Activated CD4-positive, alpha-beta T cell treated with anti-CD3 and anti-CD28 coated beads, Interleukin-2, amount 10 ng/mL, durations not matched to agents 24 days and 14 days (primary cell): ENCODE measurements at regions not wholly inside any gene's neighbourhood (a gene's known extent, or its start where the extent isn't known, plus 50 kb on each side); places are given as distances from the start of the nearest gene placed in this dataset.
"Not testable (repeated sequence)": the region's sequence is repeated elsewhere in the genome, so short reads cannot be mapped to it uniquely, and the experiment has no call there.

ENCODE experiments used
- DNase-seq: peaks from one replicate; pipeline ENCODE4 v3.0.0; 2022
- H3K27ac Mint-ChIP-seq: one replicate; pipeline ENCODE4 v1.8.0; 2022; ENCODE audit warnings: mild to moderate bottlenecking, mixed read lengths
- H3K27me3 Mint-ChIP-seq: one replicate; pipeline ENCODE4 v1.8.0; 2022; ENCODE audit warnings: mixed read lengths
- H3K36me3 Mint-ChIP-seq: one replicate; pipeline ENCODE4 v1.8.0; 2022; ENCODE audit warnings: low read depth, mild to moderate bottlenecking, mixed read lengths
- H3K4me1 Mint-ChIP-seq: one replicate; pipeline ENCODE4 v1.8.0; 2021; ENCODE audit warnings: mixed read lengths
- H3K4me3 Mint-ChIP-seq: one replicate; pipeline ENCODE4 v1.8.0; 2022; ENCODE audit warnings: mild to moderate bottlenecking, moderate library complexity, mixed read lengths
- H3K9me3 Mint-ChIP-seq: one replicate; pipeline ENCODE4 v1.8.0; 2021; ENCODE audit warnings: mixed read lengths
- intact Hi-C: fragments of 100-400 bp; cut with micrococcal nuclease; formaldehyde crosslinking; loops from one replicate; pipeline ENCODE4 v1.15.1; 2023

DNA sequence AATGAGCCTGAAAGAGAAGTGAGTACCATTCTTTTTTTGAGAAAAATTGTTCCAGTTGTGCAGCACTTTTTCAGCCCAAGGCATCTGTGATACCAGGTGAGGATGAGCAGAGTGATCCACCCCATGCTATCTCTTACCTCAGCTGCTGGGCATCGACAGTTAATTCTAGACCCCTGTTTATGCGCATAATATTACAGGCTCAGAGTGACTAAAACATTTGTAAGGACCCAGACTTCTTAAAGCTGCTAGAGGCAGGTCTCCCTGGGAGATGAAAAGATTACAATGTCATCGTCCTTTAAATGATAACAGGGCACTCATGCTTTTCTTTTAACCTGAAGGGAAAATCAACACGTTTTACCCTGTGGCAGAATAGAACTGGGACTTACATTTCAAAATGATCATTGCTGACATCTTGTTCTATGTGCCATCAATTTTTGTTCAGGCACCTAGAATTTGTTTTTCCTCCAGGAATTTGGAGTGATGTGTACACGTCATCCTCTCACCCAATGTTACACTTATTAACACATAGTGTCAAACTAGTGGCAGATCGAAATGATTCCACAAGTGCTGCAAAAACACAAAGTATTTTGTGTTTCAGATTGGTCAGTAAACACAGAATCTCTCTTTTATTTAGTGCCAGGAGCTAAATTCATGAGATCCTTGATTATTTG lies 684.6 kb downstream of the UTRN start:
- H3K4me3 Mint-ChIP-seq: no peak overlapping the region
- H3K4me1 Mint-ChIP-seq: no peaks in the 10 kb centered on the region
- no peak overlapping the region for H3K27ac Mint-ChIP-seq
- H3K27me3 Mint-ChIP-seq: peaks cover 6% of the 10 kb centered on the region
- intact Hi-C loops: no loop called here
- H3K36me3 Mint-ChIP-seq: no peaks in the 10 kb centered on the region
- DNase-seq: no peak
- H3K9me3 Mint-ChIP-seq: peaks cover 1% of the 10 kb centered on the region

DNA sequence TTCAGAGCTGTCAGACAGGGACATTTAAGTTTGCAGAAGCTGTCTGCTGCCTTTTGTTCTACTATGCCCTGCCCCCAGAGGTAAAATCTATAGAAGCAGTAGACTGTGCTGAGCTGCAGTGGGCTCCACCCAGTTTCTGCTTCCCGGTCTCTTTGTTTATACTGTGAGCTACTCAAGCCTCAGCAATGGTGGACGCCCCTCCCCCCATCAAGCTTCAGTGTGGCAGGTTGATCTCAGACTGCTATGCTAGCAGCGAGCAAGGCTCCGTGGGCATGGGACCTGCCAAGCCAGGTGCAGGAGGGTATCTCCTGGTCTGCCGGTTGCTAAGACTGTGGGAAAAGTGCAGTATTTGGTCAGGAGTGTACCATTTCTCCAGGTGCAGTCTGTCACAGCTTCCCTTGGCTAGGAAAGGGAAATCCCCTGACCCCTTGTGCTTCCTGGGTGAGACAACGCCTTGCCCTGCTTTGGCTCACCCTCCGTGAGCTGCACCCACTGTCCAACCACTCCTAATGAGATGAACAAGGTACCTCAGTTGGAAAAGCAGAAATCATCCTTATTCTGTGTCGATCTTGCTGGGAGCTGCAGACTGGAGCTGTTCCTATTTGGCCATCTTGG lies 692.2 kb downstream of the UTRN start:
- intact Hi-C loops, H3K9me3 Mint-ChIP-seq, DNase-seq, H3K4me1 Mint-ChIP-seq, H3K36me3 Mint-ChIP-seq, H3K27ac Mint-ChIP-seq, H3K4me3 Mint-ChIP-seq: not testable (repeated sequence)
- peaks cover 22% of the 10 kb centered on the region for H3K27me3 Mint-ChIP-seq

DNA sequence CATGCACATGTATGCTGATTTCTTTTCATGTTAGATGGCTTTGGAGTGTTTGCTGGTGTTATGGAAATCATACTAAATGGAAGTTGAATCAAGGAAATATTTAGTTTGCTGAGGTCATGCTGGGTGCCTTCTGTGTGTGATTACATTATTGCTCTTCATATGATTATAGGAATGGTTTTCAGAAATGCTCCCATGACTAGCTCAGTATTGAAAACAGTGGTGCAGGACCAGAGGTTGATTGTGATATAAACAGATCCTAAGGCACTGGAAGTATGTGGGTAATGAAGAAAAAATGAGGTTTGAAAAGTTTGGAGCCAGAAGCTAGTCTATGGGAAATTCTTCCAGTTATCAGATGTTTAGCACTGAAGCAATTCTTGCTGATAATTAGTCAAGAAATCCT lies 693.1 kb downstream of the UTRN start:
- intact Hi-C loops: no loop called here
- H3K27me3 Mint-ChIP-seq: peaks cover 29% of the 10 kb centered on the region
- H3K4me1 Mint-ChIP-seq: no peaks in the 10 kb centered on the region
- H3K36me3 Mint-ChIP-seq: no peaks in the 10 kb centered on the region
- H3K9me3 Mint-ChIP-seq: peaks cover 9% of the 10 kb centered on the region
- H3K4me3 Mint-ChIP-seq: no peak overlapping the region
- no peak for DNase-seq
- no peak overlapping the region for H3K27ac Mint-ChIP-seq

DNA sequence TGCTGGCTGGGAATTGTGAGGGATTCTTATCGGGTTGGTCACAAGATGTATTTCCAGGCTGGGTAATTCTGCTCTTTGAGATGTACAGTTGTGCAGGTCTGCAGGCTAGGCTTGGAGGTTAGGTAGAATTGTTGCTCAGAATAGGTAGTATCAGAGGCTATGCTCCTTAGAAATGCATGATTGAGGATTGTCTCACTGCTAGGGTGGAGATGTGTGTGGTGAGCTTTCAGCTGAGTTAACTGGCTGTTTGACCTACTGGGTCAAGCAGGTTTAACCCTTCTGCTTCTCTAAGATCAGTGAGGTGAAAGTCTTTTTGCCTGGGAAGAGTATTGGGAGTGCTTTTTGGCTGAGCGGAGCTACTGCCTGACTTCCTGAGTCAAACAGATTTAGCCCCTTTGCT lies 701.1 kb downstream of the UTRN start:
- H3K4me1 Mint-ChIP-seq: no peaks in the 10 kb centered on the region
- peaks cover 32% of the 10 kb centered on the region for H3K27me3 Mint-ChIP-seq

DNA sequence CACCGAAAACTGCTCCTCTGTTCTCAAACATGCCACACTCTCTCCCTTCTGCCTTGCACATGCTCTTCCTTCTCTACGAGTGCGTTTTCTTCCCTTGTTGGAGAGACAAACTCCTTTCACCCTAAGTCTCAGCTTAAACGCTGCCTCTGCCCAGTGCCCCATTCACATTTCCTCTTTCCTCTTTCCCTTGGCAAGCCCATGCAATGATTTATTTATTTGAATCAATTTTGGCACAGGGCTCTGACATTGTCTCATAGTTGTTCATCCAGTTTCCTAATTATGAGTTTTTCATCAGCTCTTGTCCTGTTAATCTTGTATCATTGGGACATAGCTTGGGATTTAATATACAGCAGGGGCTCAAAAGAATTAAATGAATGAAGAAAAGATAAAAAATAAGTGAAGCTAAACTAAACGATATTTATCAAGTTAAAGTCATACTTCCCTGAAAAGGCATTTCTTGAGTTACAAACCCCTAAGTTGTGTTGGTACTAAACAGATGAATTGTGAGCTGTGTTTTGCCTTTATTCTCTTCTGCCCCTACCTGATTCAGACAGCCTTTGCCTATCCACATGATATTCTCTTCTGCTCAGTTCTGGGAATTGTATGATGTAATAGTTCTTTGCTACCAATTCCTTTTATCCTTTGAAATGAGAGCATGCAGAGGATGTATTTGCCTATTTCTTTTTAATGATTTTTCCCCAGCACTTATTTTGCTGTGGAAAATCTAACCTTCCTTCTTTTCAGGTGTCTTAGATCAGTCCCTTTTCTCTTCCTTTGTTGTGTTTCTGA lies 704.4 kb downstream of the UTRN start:
- no peak for DNase-seq
- no peaks in the 10 kb centered on the region for H3K36me3 Mint-ChIP-seq
- H3K4me3 Mint-ChIP-seq: no peak overlapping the region
- intact Hi-C loops: no loop called here
- H3K9me3 Mint-ChIP-seq: no peaks in the 10 kb centered on the region
- no peaks in the 10 kb centered on the region for H3K4me1 Mint-ChIP-seq
- no peak overlapping the region for H3K27ac Mint-ChIP-seq
- peaks cover 26% of the 10 kb centered on the region for H3K27me3 Mint-ChIP-seq

More for the DNA sequence above, 701.1 kb downstream of the UTRN start:
- Mint-ChIP-seq H3K9me3 (no peaks in the 10 kb centered on the region), H3K27ac (no peak overlapping the region), H3K36me3 (no peaks in the 10 kb centered on the region), H3K4me3 (no peak overlapping the region)
- intact Hi-C loops: no loop called here
- DNase-seq: no peak

DNA sequence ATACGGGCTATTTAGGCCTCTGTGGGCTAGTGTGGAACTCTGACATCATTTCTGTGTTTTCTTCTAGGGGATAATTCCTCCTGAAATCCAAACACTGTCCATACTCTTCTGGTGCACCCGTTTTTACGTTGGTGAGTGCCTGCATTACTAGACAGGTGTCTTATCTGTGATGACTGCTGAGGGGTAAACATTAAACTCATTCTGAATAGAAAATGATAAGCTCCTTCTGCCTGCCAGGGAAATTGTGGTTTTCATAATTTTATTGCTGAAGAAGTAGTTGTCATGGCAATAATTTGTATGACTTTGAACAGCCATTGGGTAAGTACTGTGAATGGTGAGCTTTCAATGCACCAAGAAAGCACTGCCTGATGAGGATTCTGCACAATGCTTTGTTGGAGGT lies 705.6 kb downstream of the UTRN start:
- H3K4me3 Mint-ChIP-seq: no peak overlapping the region
- no peaks in the 10 kb centered on the region for H3K36me3 Mint-ChIP-seq
- no peak overlapping the region for H3K27ac Mint-ChIP-seq
- no peaks in the 10 kb centered on the region for H3K9me3 Mint-ChIP-seq
- DNase-seq: no peak
- no peaks in the 10 kb centered on the region for H3K4me1 Mint-ChIP-seq
- intact Hi-C loops: no loop called here
- H3K27me3 Mint-ChIP-seq: peaks cover 24% of the 10 kb centered on the region

DNA sequence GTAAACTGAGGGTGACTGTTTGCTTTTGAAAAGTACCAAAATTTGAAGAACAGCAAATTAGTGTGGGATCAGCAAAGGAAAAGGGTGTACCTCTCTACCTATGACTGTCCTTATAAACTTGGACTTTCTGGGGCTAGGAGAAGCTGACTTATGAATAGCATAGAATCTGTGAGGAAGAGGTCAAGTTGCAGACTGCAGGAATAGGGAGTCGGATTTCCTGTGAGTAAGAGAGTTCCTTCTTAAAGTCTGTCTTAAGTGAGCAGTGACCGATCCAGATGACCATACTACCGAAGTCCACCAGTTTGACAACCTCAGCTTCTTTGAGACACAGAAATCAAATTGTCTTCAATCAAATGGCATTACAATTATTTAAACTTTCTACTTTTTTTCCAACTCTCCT lies 708.7 kb downstream of the UTRN start:
- intact Hi-C loops: no loop called here
- Mint-ChIP-seq H3K36me3 (no peaks in the 10 kb centered on the region), H3K27ac (no peak overlapping the region), H3K4me3 (no peak overlapping the region), H3K4me1 (no peaks in the 10 kb centered on the region), H3K27me3 (peaks cover 26% of the 10 kb centered on the region), H3K9me3 (no peaks in the 10 kb centered on the region)
- no peak for DNase-seq

DNA sequence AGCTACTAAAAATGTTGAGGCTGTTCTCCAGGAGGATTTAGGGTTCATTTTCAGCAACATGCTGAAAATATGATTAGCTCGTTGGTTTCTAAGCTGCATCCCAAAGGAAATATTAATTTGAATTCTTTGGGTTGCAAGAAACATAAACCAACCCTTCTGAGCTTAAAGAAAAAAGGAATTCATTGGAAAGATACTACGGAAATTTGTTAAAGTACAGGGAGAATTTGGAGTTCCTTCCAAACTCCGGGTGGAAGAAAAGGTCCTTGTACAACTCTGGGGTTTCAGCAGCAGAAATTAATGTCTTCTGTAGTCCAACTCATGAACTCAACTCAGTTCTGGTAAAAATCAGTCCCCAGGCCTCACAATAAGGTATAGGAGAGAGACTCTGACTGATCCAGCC lies 712.9 kb downstream of the UTRN start:
- no peak overlapping the region for H3K27ac Mint-ChIP-seq
- intact Hi-C loops: no loop called here
- no peak overlapping the region for H3K4me3 Mint-ChIP-seq
- H3K27me3 Mint-ChIP-seq: peaks cover 13% of the 10 kb centered on the region
- H3K9me3 Mint-ChIP-seq: no peaks in the 10 kb centered on the region
- H3K36me3 Mint-ChIP-seq: no peaks in the 10 kb centered on the region
- DNase-seq: no peak
- H3K4me1 Mint-ChIP-seq: no peaks in the 10 kb centered on the region

DNA sequence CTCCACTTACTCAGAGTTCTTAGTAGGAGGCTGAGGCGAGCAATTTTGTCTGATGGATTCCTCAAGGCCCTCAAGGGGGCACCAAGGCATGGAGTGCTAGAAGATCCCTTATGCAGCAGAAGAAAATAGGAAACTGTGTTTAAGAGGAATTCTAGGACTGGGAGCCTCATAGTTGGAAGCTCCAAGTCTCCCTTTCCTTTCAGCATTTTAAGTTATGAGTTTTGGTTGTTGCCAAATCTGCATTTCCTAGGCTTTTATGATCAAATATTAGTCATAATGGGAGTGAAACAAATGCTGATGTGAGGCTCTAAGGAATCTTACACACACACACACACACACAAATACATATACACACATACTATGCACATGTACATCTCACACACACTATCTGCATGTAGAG lies 714.0 kb downstream of the UTRN start:
- Mint-ChIP-seq H3K9me3 (no peaks in the 10 kb centered on the region), H3K4me3 (no peak overlapping the region), H3K27ac (no peak overlapping the region), H3K36me3 (no peaks in the 10 kb centered on the region), H3K4me1 (no peaks in the 10 kb centered on the region), H3K27me3 (peaks cover 9% of the 10 kb centered on the region)
- intact Hi-C loops: no loop called here
- DNase-seq: no peak

DNA sequence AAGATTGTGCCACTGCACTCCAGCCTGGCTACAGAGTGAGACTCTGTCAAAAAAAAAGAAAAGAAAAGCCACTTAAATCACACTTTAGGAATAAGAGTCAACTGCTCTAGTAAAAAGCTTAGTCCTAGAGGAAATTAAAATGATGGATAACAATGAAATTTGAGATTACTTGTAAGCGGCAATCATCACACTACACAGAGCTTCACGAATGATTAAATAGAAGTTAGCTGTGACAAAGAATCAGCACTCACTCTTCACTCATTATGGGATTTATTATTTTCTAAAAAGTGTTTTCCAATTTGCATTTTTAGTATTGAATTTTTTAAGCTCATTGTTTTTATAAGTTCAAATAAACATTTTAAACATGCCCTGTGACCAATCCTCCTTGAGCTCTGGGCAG lies 718.0 kb downstream of the UTRN start:
- DNase-seq: no peak
- intact Hi-C loops: no loop called here
- no peaks in the 10 kb centered on the region for H3K4me1 Mint-ChIP-seq
- no peak overlapping the region for H3K27ac Mint-ChIP-seq
- no peak overlapping the region for H3K4me3 Mint-ChIP-seq
- peaks cover 15% of the 10 kb centered on the region for H3K27me3 Mint-ChIP-seq
- no peaks in the 10 kb centered on the region for H3K36me3 Mint-ChIP-seq
- H3K9me3 Mint-ChIP-seq: no peaks in the 10 kb centered on the region

DNA sequence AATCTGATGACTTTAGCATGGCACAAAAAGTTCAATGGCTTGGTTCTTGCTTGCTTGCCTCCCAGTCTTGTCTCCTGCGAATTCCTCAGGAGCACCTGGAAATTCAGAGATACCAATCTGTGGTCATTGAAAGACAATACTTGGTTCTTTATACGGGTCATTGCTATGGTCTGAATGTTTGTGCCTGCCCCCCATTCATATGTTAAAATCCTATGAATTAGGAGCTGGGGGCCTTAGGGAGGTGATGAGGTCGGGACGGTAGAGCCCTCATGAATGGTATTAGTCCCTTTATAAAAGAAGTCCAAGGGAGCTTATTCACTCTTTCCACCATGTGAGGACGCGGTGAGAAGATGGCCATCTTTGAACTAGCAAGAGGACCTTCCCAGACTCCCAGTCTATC lies 721.8 kb downstream of the UTRN start:
- no peak for DNase-seq
- peaks cover 14% of the 10 kb centered on the region for H3K27me3 Mint-ChIP-seq
- H3K36me3 Mint-ChIP-seq: no peaks in the 10 kb centered on the region
- H3K4me3 Mint-ChIP-seq: no peak overlapping the region
- H3K27ac Mint-ChIP-seq: no peak overlapping the region
- H3K4me1 Mint-ChIP-seq: no peaks in the 10 kb centered on the region
- no peaks in the 10 kb centered on the region for H3K9me3 Mint-ChIP-seq
- intact Hi-C loops: no loop called here

DNA sequence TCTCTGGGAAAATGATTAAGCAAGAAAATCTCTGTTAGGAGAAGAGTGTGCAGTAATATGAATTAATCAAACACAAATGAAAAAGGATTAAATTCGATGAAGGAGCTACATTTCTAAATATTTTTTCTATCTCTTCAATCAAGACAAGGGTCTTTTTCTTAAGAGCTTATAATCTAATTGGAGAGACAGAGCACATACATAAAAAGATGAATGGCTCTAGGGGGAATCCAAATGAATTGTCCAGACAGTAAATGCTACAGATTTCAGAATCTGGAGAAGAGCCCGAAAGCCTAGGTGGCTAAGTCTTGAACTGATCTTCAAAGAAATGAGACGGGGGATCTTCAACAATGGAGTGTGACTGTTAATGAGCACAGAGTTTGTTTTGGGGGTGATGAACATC lies 723.6 kb downstream of the UTRN start:
- Mint-ChIP-seq H3K4me3 (no peak overlapping the region), H3K27me3 (peaks cover 17% of the 10 kb centered on the region), H3K9me3 (no peaks in the 10 kb centered on the region), H3K27ac (no peak overlapping the region), H3K36me3 (no peaks in the 10 kb centered on the region), H3K4me1 (no peaks in the 10 kb centered on the region)
- intact Hi-C loops: no loop called here
- no peak for DNase-seq

DNA sequence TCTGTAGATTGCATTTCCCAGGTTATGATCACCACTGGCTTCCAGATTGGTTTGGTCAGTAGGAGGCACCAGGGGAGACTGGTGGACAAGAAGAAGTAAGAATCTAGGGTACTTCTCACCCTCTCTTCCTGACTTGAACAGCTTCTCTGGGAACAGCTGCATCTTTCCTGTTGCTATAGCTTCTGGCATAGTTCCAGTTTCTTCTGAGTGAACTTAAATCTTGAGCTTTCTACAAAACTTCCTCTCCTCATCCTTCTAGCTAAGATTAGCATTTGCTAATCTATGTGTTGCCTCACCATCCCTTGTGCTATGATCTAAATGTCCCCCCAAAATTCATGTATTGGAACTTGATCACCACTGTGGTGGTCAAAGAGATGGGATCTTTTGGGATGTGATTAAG lies 724.6 kb downstream of the UTRN start:
- no peaks in the 10 kb centered on the region for H3K9me3 Mint-ChIP-seq
- H3K27ac Mint-ChIP-seq: no peak overlapping the region
- no peaks in the 10 kb centered on the region for H3K4me1 Mint-ChIP-seq
- H3K36me3 Mint-ChIP-seq: no peaks in the 10 kb centered on the region
- no peak overlapping the region for H3K4me3 Mint-ChIP-seq
- no peak for DNase-seq
- H3K27me3 Mint-ChIP-seq: peaks cover 17% of the 10 kb centered on the region
- intact Hi-C loops: no loop called here

DNA sequence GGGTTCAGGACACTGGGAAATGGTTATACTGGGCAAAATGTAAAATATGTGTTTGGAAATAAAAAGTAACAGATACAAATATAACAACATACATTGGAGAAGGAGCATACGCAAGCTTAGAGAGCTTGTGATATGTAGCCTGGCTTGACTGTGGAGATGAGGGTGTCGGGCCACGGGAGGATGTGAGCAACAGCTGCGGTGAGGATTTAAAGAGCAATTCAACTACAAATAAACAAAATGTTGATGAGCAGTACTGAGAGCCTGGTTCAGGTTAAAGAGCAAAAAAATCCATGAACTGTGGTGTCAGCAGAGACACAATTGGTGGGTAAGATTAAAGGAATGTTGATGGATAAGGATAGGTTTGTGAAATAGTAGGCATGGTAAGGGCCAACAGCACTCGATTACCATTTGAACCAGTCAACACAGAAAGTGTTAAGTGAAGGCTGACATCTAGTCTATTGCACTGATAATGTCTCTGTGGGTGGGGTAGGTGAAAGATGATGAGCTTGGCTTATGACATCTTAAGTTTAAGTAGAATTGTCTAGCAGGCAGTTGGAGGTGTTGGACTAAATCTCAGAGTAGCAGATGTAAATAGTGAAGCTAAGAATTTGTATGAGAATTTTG lies 723.2 kb downstream of the EPM2A start:
- intact Hi-C loops: no loop called here
- DNase-seq: no peak
- H3K27me3 Mint-ChIP-seq: peaks cover 8% of the 10 kb centered on the region
- no peak overlapping the region for H3K4me3 Mint-ChIP-seq
- no peak overlapping the region for H3K27ac Mint-ChIP-seq
- H3K36me3 Mint-ChIP-seq: no peaks in the 10 kb centered on the region
- H3K4me1 Mint-ChIP-seq: peaks cover 10% of the 10 kb centered on the region
- H3K9me3 Mint-ChIP-seq: no peaks in the 10 kb centered on the region
